ENCODE measurements at regions not wholly inside any gene's neighbourhood (a gene's known extent, or its start where the extent isn't known, plus 50 kb on each side); places are given as distances from the start of the nearest gene placed in this dataset.

DNA sequence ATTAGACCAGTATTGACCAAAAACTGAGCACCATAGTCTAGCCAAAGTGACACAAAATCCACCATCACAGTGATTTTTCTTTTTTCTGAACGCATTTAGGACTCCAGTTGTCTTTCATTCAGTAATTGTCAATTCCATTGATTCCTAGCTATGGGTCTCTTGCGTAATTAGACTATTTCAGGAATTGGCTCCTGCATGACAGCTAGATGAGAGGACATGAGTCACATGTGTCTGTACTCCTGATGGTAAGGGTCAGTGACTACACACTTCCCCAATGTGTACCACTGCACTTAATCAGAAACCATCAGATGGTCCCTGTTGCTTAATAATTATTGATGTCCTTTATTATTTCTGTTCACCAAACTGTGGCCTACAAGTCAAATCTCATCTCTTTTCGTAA lies 469.5 kb downstream of the POM121L12 start:
- no peaks in the 10 kb centered on the region for H3K27me3 Mint-ChIP-seq (ENCODE audit: insufficient read depth, unreplicated experiment)
- H3K4me3 Mint-ChIP-seq (ENCODE audit: unreplicated experiment), result no peak overlapping the region

DNA sequence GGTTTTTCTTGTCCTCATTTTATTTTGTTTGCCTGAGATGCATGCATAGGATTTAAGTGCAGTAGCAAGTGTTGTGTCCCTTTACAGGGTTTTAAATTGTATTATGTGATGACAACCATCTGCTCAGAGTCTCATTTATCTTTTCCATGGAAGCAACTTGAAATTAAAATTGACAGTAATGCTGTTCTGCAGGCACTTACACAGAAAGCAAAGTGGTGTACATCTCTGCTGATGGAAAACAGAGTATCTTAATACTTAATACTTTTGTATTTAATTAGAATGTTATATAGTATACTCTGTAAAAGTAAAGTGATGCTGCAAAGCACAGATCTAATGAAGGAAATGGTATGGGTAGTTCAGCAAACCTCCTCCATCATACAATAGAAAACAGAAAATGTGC lies 482.9 kb downstream of the POM121L12 start:
- DNase-seq, result no peak
- Mint-ChIP-seq H3K4me1 (ENCODE audit: low read depth, unreplicated experiment) (no peaks in the 10 kb centered on the region), H3K27ac (ENCODE audit: unreplicated experiment) (no peak overlapping the region), H3K27me3 (ENCODE audit: insufficient read depth, unreplicated experiment) (peaks cover 4% of the 10 kb centered on the region), H3K9me3 (ENCODE audit: unreplicated experiment) (no peaks in the 10 kb centered on the region), H3K4me3 (ENCODE audit: unreplicated experiment) (no peak overlapping the region), H3K36me3 (ENCODE audit: insufficient read depth, unreplicated experiment) (no peaks in the 10 kb centered on the region)
- intact Hi-C loops (cut with micrococcal nuclease; ENCODE audit: unreplicated experiment), result no loop called here
- ChIA-PET CTCF (no interaction called here), POLR2A (no interaction called here)
- no peaks in the 10 kb centered on the region for H3K36me3 ChIP-seq (ENCODE audit: control insufficient read depth, insufficient read depth, low read length)
- BruUV-seq (replicated peaks), result no TSS peak
- no peaks in the 10 kb centered on the region for H3K27me3 ChIP-seq (replicated peaks; ENCODE audit: control insufficient read depth, insufficient read depth, low read length)
- no peaks in the 10 kb centered on the region for H3K4me1 ChIP-seq
- no peaks in the 10 kb centered on the region for H3K9me3 ChIP-seq
- TF ChIP-seq, protein P1, sequence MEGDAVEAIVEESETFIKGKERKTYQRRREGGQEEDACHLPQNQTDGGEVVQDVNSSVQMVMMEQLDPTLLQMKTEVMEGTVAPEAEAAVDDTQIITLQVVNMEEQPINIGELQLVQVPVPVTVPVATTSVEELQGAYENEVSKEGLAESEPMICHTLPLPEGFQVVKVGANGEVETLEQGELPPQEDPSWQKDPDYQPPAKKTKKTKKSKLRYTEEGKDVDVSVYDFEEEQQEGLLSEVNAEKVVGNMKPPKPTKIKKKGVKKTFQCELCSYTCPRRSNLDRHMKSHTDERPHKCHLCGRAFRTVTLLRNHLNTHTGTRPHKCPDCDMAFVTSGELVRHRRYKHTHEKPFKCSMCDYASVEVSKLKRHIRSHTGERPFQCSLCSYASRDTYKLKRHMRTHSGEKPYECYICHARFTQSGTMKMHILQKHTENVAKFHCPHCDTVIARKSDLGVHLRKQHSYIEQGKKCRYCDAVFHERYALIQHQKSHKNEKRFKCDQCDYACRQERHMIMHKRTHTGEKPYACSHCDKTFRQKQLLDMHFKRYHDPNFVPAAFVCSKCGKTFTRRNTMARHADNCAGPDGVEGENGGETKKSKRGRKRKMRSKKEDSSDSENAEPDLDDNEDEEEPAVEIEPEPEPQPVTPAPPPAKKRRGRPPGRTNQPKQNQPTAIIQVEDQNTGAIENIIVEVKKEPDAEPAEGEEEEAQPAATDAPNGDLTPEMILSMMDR (IDR thresholded peaks at IDR 0.05; ENCODE audit: insufficient read depth in 1 of 2, low read depth in 1 of 2, low read length in 1 of 2, severe bottlenecking in 1 of 2, unreplicated experiment in 1 of 2), result no peak
- H3K4me3 ChIP-seq (ENCODE audit: low read depth, low read length), result no peak overlapping the region

More for the DNA sequence above, 469.5 kb downstream of the POM121L12 start:
- Histone ChIP-seq H3K27me3 (replicated peaks; ENCODE audit: control insufficient read depth, insufficient read depth, low read length) (no peaks in the 10 kb centered on the region), H3K36me3 (ENCODE audit: control insufficient read depth, insufficient read depth, low read length) (no peaks in the 10 kb centered on the region), H3K4me3 (ENCODE audit: low read depth, low read length) (no peak overlapping the region), H3K4me1 (no peaks in the 10 kb centered on the region), H3K9me3 (no peaks in the 10 kb centered on the region)
- no peak for DNase-seq
- POLR2A ChIA-PET, result no interaction called here
- H3K9me3 Mint-ChIP-seq (ENCODE audit: unreplicated experiment), result no peaks in the 10 kb centered on the region
- intact Hi-C loops (cut with micrococcal nuclease; ENCODE audit: unreplicated experiment), result no loop called here
- TF ChIP-seq, protein P1 (IDR thresholded peaks at IDR 0.05; ENCODE audit: insufficient read depth in 1 of 2, low read depth in 1 of 2, low read length in 1 of 2, severe bottlenecking in 1 of 2, unreplicated experiment in 1 of 2), result no peak
- CTCF ChIA-PET, result no interaction called here
- no TSS peak for BruUV-seq (replicated peaks)
- H3K27ac Mint-ChIP-seq (ENCODE audit: unreplicated experiment), result no peak overlapping the region
- H3K36me3 Mint-ChIP-seq (ENCODE audit: insufficient read depth, unreplicated experiment), result no peaks in the 10 kb centered on the region
- no peaks in the 10 kb centered on the region for H3K4me1 Mint-ChIP-seq (ENCODE audit: low read depth, unreplicated experiment)

DNA sequence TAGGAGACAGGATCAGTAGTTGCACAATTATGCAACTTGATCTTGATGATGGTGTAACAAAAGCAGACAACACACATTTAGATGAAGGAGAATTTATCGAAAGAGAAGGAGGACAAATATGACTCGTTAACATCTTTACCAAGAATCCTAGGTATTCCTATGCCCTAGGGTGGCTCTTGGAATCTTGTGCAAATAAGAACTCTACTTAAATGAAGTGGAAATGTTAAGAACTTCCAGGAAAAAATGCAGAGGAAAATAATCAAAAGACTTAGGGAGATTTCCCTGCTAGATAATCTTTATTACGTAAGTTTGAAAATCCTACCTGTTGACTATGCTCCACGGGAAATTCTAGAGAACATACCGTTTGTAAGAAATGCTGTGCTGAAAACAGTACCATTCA lies 485.4 kb downstream of the POM121L12 start:
- ChIA-PET POLR2A (no interaction called here), CTCF (no interaction called here)
- Histone ChIP-seq H3K4me3 (ENCODE audit: low read depth, low read length) (no peak overlapping the region), H3K9me3 (no peaks in the 10 kb centered on the region), H3K4me1 (no peaks in the 10 kb centered on the region), H3K36me3 (ENCODE audit: control insufficient read depth, insufficient read depth, low read length) (no peaks in the 10 kb centered on the region), H3K27me3 (replicated peaks; ENCODE audit: control insufficient read depth, insufficient read depth, low read length) (no peaks in the 10 kb centered on the region)
- BruUV-seq (replicated peaks), result no TSS peak
- DNase-seq, result no peak
- H3K4me1 Mint-ChIP-seq (ENCODE audit: low read depth, unreplicated experiment), result no peaks in the 10 kb centered on the region
- H3K27ac Mint-ChIP-seq (ENCODE audit: unreplicated experiment), result no peak overlapping the region
- H3K36me3 Mint-ChIP-seq (ENCODE audit: insufficient read depth, unreplicated experiment), result no peaks in the 10 kb centered on the region
- H3K9me3 Mint-ChIP-seq (ENCODE audit: unreplicated experiment), result no peaks in the 10 kb centered on the region
- intact Hi-C loops (cut with micrococcal nuclease; ENCODE audit: unreplicated experiment), result no loop called here
- TF ChIP-seq, protein P1 (IDR thresholded peaks at IDR 0.05; ENCODE audit: insufficient read depth in 1 of 2, low read depth in 1 of 2, low read length in 1 of 2, severe bottlenecking in 1 of 2, unreplicated experiment in 1 of 2), result no peak
- peaks cover 4% of the 10 kb centered on the region for H3K27me3 Mint-ChIP-seq (ENCODE audit: insufficient read depth, unreplicated experiment)
- H3K4me3 Mint-ChIP-seq (ENCODE audit: unreplicated experiment), result no peak overlapping the region

Data from Caco-2 (cell line).